OCI-LY3 (cell line): ENCODE measurements at regions not wholly inside any gene's neighbourhood (a gene's known extent, or its start where the extent isn't known, plus 50 kb on each side); places are given as distances from the start of the nearest gene placed in this dataset.

ENCODE experiments used
- CTCF ChIP-seq: fragments of 200-600, 300-600 bp; sonication (generic); IDR thresholded peaks from 2 replicates; pipeline ENCODE4 v1.5.1; 2014; ENCODE audit warnings: antibody characterized with exemption, low read length, low read depth
- EZH2phosphoT487 ChIP-seq: fragments of 200-600 bp; shearing (Covaris generic); IDR thresholded peaks from 2 replicates; pipeline ENCODE4 v1.6.1; 2018; ENCODE audit warnings: antibody characterized with exemption, mixed run types, low read depth

GRCh38 chrX:36504625-36505024 is 503.5 kb upstream of the FAM47C start:
- TF ChIP-seq CTCF = no peak
- no peak for TF ChIP-seq EZH2phosphoT487
